Epithelial cell of proximal tubule (primary cell): ENCODE measurements at regions not wholly inside any gene's neighbourhood (a gene's known extent, or its start where the extent isn't known, plus 50 kb on each side); places are given as distances from the start of the nearest gene placed in this dataset.

Experiments used
- DNase-seq: peaks from one replicate; pipeline ENCODE4 v3.0.0-alpha.2; 2011; ENCODE audit warnings: low read depth
- H3K4me3 ChIP-seq: 2 replicates; pipeline ENCODE4 v1.5.1; 2011; ENCODE audit warnings: low read depth, mild to moderate bottlenecking, low read length
- TF ChIP-seq, protein P1 (sequence below): conservative IDR thresholded peaks from 2 replicates; pipeline ENCODE4 v1.5.1; 2012; ENCODE audit warnings: low read depth, mild to moderate bottlenecking, low read length

DNA sequence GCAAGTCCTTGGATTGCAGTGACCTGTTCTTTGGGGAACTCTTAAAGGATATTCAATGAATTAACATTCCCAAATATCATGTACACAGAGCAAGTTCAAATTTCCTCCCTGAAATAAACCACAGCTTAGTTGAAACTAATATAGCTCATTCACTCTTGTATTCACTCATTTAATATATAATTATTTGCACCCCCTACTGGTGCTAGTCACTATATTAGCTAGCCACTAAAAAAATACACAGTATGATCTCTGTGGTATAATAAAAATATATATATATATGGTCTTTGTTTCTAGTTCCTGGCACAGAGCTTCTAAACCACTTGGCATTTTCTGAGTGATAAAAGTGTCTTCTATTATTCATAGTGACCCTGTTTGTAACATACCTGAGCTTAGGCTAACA is 177.3 kb upstream of the LYPLAL1 start:
- DNase-seq = no peak
- H3K4me3 ChIP-seq = no peak overlapping the region
- TF ChIP-seq, protein P1, sequence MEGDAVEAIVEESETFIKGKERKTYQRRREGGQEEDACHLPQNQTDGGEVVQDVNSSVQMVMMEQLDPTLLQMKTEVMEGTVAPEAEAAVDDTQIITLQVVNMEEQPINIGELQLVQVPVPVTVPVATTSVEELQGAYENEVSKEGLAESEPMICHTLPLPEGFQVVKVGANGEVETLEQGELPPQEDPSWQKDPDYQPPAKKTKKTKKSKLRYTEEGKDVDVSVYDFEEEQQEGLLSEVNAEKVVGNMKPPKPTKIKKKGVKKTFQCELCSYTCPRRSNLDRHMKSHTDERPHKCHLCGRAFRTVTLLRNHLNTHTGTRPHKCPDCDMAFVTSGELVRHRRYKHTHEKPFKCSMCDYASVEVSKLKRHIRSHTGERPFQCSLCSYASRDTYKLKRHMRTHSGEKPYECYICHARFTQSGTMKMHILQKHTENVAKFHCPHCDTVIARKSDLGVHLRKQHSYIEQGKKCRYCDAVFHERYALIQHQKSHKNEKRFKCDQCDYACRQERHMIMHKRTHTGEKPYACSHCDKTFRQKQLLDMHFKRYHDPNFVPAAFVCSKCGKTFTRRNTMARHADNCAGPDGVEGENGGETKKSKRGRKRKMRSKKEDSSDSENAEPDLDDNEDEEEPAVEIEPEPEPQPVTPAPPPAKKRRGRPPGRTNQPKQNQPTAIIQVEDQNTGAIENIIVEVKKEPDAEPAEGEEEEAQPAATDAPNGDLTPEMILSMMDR = peak; percentile 35

DNA sequence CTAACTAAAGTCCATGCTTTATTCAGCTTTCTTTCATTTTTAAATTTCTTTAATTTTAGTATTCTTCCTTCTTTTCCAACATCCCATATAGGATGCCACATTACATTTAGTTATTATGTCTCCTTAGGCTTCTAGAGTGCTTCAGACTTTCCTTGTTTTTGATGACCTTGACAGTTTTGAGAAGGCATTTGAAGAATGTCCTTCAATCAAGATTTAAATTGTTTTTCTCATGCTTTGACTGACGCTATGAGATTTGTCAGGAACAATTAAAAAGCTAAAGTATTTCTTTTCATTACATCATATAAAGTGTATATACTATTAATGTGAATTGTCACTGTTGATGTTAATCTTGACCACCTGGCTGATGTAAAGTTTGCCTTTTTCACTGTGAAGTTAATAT is 173.7 kb upstream of the LYPLAL1 start:
- H3K4me3 ChIP-seq = no peak overlapping the region
- no peak for DNase-seq
- TF ChIP-seq, protein P1 = no peak

DNA sequence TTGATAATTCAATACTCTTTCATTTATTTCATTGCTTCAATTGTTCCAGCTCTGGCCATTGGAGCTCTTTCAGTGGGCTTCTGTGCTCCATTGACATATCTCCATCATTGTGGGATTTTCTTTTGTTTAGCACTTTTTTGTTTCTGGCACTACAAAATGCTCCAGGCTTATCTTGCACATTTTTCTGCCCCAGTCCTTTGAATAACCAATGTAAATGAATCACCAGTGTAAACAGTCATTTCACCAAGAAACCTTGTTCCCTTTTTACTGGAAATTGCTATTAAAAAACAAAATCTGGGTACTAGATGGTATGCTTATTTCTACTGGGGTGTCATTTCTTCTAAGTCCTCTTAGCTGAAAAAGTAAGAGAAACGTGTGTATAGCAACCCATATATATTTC is 173.0 kb upstream of the LYPLAL1 start:
- no peak for DNase-seq
- H3K4me3 ChIP-seq = no peak overlapping the region
- TF ChIP-seq, protein P1 = no peak

DNA sequence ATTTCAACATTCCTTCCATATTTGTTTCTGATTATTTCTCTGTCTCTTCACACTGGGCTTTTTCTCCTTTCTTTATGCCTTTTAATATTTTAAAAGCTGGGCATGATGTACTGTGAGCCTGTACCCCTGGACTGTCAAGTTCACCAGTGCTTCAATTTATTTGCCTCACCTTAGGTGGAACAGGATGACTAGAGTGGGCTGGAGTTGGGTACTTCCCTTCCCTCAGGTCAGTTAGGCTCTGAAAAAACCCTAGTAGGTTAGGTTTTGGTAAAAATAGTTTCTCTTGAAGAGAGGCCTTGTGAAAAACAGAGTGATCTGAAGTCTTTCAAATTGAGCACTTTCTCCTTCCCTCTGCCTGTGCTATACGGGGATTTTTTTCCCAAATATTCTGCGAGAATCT is 163.0 kb upstream of the LYPLAL1 start:
- H3K4me3 ChIP-seq = no peak overlapping the region
- no peak for DNase-seq
- TF ChIP-seq, protein P1 = no peak

DNA sequence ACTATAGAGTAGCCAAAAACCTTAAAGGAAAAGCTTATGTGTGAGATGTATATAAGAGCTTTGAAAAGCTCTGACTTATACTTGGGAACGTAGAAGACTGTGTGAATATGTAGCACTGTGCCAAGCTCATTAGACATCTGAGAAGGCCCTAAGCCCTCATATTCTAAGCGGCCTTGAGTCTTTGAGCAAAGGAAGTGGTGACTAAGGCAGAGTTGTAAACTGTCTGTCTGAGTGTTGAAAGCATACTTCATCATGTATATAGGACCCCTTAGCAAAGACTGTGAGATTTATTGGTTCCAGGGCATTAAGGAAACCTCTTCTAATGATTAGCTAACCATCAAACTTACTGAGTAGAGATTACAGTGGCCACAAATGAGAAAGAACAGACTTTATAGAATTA is 153.3 kb upstream of the LYPLAL1 start:
- no peak for DNase-seq
- H3K4me3 ChIP-seq = no peak overlapping the region
- TF ChIP-seq, protein P1 = no peak

DNA sequence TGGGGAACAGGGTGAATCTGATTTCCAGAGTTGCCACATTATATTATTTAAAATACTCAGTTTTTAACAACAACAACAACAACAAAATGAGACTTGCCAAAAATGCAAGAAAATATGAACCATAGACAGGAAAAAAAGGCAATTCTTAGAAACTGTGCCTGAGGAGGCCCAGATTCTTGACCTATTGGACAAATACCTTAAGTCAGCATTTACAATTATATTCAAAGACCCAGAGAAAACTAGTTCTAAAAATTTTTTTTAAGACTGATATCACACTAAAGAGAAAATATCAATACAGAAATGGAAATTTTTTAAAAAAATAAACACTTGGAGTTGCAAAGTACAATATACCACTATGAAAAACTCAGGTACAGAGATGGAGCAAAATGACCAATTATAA is 152.8 kb upstream of the LYPLAL1 start:
- no peak for DNase-seq
- H3K4me3 ChIP-seq = no peak overlapping the region
- TF ChIP-seq, protein P1 = no peak

DNA sequence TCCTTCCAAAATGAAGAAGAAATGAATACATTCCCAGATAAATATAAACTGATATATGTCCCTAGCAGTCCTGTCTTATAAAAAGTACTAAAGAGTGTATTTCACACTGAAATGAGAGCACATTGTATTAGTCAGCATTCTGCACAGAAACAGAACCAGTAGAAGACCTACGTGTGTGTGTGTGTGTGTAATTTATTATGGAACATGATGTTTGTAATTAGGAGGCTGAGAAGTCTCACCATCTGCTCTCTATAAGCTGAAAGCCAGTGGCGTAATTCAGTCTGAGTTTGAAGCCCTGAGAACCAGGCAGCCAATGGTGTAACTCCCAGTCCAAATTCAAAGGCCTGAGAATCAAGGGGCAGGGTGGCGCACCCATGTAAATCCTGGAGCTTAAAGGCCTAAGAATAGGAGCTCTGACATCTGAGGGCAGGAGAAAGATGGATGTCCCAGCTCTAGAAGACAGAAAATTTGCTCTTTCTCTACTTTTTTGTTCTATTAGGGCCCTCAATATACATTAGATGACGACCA is 146.5 kb upstream of the LYPLAL1 start:
- H3K4me3 ChIP-seq = no peak overlapping the region
- TF ChIP-seq, protein P1 = no peak

More for the DNA sequence above, 146.5 kb upstream of the LYPLAL1 start:
- DNase-seq = no peak
